22Rv1 (cell line): ENCODE measurements at regions not wholly inside any gene's neighbourhood (a gene's known extent, or its start where the extent isn't known, plus 50 kb on each side); places are given as distances from the start of the nearest gene placed in this dataset.

Experiments
- CTCF ChIP-seq: fragments of 450-650 bp; IDR thresholded peaks from 2 replicates; pipeline ENCODE4 v1.5.1; 2017; ENCODE audit warnings: mild to moderate bottlenecking
- ZFX ChIP-seq: fragments of 450-650 bp; IDR thresholded peaks from 2 replicates; pipeline ENCODE4 v1.6.1; 2017; ENCODE audit warnings: antibody characterized with exemption, borderline replicate concordance

GRCh38 chrX:125153621-125154020, 166.1 kb upstream of the TEX13C start:
- no peak for TF ChIP-seq CTCF
- no peak for TF ChIP-seq ZFX
